ENCODE measurements at regions not wholly inside any gene's neighbourhood (a gene's known extent, or its start where the extent isn't known, plus 50 kb on each side); places are given as distances from the start of the nearest gene placed in this dataset.

- TF ChIP-seq CTCF (IDR thresholded peaks at IDR 0.05; ENCODE audit: insufficient read depth, low read length) (no peak), SPI1 (IDR thresholded peaks at IDR 0.05; ENCODE audit: borderline replicate concordance, low read depth) (no peak), GABPA (IDR thresholded peaks at IDR 0.05; ENCODE audit: low read depth) (no peak)
Observed at GRCh38 chr4:136925203-136925602, 607.1 kb downstream of the PCDH18 start.

Data from HL-60 (cell line).